Gastrocnemius medialis (tissue), 4 donors: ENCODE measurements at regions not wholly inside any gene's neighbourhood (a gene's known extent, or its start where the extent isn't known, plus 50 kb on each side); places are given as distances from the start of the nearest gene placed in this dataset.

Experiments used
- POLR2A ChIP-seq, 2 donors: fragments of 450-650 bp; IDR thresholded peaks; one replicate each; pipeline ENCODE4 v1.6.1; 2017; ENCODE audit warnings: antibody characterized with exemption in 2 of 2, mild to moderate bottlenecking in 2 of 2, moderate library complexity in 2 of 2
- TF ChIP-seq, protein P1 (sequence below), 5 experiments: fragments of 450-650 bp in 3 of 5; fragments of 200-600 bp in 2 of 5; sonication (generic) in 2 of 5; IDR thresholded peaks in 4 of 5; conservative IDR thresholded peaks in 1 of 5; 1 replicate in 4 of 5; 2 replicates in 1 of 5; pipeline ENCODE4 v1.5.1; 2016 to 2019; ENCODE audit warnings: antibody characterized with exemption in 5 of 5, mild to moderate bottlenecking in 3 of 5, moderate library complexity in 3 of 5

DNA sequence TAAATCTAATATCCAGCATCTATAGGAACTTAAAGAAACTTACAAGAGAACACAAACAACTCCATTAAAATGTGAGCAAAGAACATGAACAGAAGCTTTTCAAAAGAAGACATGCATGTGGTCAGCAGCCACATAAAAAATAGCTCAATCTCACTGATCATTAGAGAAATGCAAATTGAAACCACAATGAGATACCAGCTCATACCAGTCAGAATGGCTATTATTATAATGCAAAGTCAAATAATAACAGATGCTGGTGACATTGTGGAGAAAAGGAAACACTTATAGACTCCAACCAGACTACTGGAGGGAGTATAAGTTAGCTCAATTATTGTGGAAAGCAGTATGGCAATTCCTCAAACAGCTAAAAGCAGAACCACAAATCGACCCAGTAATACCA lies 1314.5 kb downstream of the XPNPEP1 start:
- no peak for TF ChIP-seq POLR2A (IDR thresholded peaks at IDR 0.05)
- TF ChIP-seq, protein P1, sequence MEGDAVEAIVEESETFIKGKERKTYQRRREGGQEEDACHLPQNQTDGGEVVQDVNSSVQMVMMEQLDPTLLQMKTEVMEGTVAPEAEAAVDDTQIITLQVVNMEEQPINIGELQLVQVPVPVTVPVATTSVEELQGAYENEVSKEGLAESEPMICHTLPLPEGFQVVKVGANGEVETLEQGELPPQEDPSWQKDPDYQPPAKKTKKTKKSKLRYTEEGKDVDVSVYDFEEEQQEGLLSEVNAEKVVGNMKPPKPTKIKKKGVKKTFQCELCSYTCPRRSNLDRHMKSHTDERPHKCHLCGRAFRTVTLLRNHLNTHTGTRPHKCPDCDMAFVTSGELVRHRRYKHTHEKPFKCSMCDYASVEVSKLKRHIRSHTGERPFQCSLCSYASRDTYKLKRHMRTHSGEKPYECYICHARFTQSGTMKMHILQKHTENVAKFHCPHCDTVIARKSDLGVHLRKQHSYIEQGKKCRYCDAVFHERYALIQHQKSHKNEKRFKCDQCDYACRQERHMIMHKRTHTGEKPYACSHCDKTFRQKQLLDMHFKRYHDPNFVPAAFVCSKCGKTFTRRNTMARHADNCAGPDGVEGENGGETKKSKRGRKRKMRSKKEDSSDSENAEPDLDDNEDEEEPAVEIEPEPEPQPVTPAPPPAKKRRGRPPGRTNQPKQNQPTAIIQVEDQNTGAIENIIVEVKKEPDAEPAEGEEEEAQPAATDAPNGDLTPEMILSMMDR (IDR thresholded peaks at IDR 0.05 in 4 of 5, conservative IDR thresholded peaks at IDR 0.05 in 1 of 5): no peak
